PC-3 (cell line): ENCODE measurements at regions not wholly inside any gene's neighbourhood (a gene's known extent, or its start where the extent isn't known, plus 50 kb on each side); places are given as distances from the start of the nearest gene placed in this dataset.
"Not testable (repeated sequence)": the region's sequence is repeated elsewhere in the genome, so short reads cannot be mapped to it uniquely, and the experiment has no call there.

ENCODE experiments used
- ATAC-seq: fragments of 200-7000 bp; cut with Tn5 transposase; 2 replicates; pipeline ENCODE4 v1.9.1; 2020; ENCODE audit warnings: mild to moderate bottlenecking, moderate library complexity
- BruUV-seq: library from RNA; stranded (reverse); fragments of 400-500 nt; replicated peaks from 2 replicates; lab custom pipeline; 2021; lab: Mats Ljungman, UMichigan
- CTCF ChIA-PET: fragments of 300-600 bp; sonication (Branson Sonifier 250); formaldehyde crosslinking; loops from one replicate; lab custom pipeline; 2022; ENCODE audit warnings: antibody characterized with exemption; lab: Charles Lee
- POLR2A ChIA-PET: fragments of 300-600 bp; sonication (Branson Sonifier 250); formaldehyde crosslinking; loops from one replicate; lab custom pipeline; 2022; ENCODE audit warnings: antibody characterized with exemption; ENCODE audit not compliant: unreplicated experiment; lab: Charles Lee
- DNase-seq: peaks from one replicate; pipeline ENCODE4 v3.0.0-alpha.2; 2015
- H2AFZ ChIP-seq: fragments of 300-600 bp; sonication (generic); 2 replicates; pipeline ENCODE4 v1.6.0; 2016; ENCODE audit warnings: antibody characterized with exemption, low read length
- H3F3A ChIP-seq: fragments of 300-600 bp; sonication (generic); one replicate; pipeline ENCODE4 v1.6.0; 2017; ENCODE audit warnings: antibody characterized with exemption, low read length, control low read depth, mild to moderate bottlenecking; ENCODE audit not compliant: unreplicated experiment
- H3K27ac ChIP-seq: fragments of 300-600 bp; sonication (generic); 2 replicates; pipeline ENCODE4 v1.5.1; 2016; ENCODE audit warnings: mild to moderate bottlenecking, low read length
- H3K27me3 ChIP-seq: fragments of 300-600 bp; sonication (generic); 2 replicates; pipeline ENCODE4 v1.6.1; 2016; ENCODE audit warnings: low read length, mixed read lengths
- H3K36me3 ChIP-seq: fragments of 300-600 bp; sonication (generic); 2 replicates; pipeline ENCODE4 v1.6.1; 2016; ENCODE audit warnings: low read depth, mixed run types, low read length, mixed read lengths
- H3K4me1 ChIP-seq: fragments of 300-600 bp; sonication (generic); 2 replicates; pipeline ENCODE4 v1.5.1; 2016; ENCODE audit warnings: low read length; ENCODE audit not compliant: insufficient read depth
- H3K4me2 ChIP-seq: fragments of 300-600 bp; sonication (generic); 2 replicates; pipeline ENCODE4 v1.6.0; 2016; ENCODE audit warnings: low read length
- H3K4me3 ChIP-seq: fragments of 300-600 bp; sonication (generic); 2 replicates; pipeline ENCODE4 v1.5.1; 2016; ENCODE audit warnings: mild to moderate bottlenecking, low read length, mixed read lengths
- H3K79me2 ChIP-seq: fragments of 300-600 bp; sonication (generic); 2 replicates; pipeline ENCODE4 v1.6.1; 2017; ENCODE audit warnings: low read length, mixed read lengths
- H3K9ac ChIP-seq: fragments of 300-600 bp; sonication (generic); 2 replicates; pipeline ENCODE4 v1.6.0; 2016; ENCODE audit warnings: mild to moderate bottlenecking, low read length
- H3K9me2 ChIP-seq: fragments of 300-600 bp; sonication (generic); replicated peaks from 2 replicates; pipeline ENCODE4 v1.6.1; 2016; ENCODE audit warnings: mixed run types, low read length, mixed read lengths
- H3K9me3 ChIP-seq: fragments of 300-600 bp; sonication (generic); 2 replicates; pipeline ENCODE4 v1.6.1; 2016; ENCODE audit warnings: low read length, mixed read lengths
- H4K20me1 ChIP-seq: fragments of 300-600 bp; sonication (generic); 2 replicates; pipeline ENCODE4 v1.6.1; 2016; ENCODE audit warnings: low read length, mixed read lengths
- CTCF ChIP-seq: fragments of 300-600 bp; sonication (generic); conservative IDR thresholded peaks from 2 replicates; pipeline ENCODE4 v1.5.1; 2017; ENCODE audit warnings: antibody characterized with exemption, low read depth, mild to moderate bottlenecking, low read length
- EZH2 ChIP-seq: fragments of 300-600 bp; sonication (generic); IDR thresholded peaks from one replicate; pipeline ENCODE4 v1.6.1; 2017; ENCODE audit warnings: antibody characterized with exemption, mild to moderate bottlenecking, low read length; ENCODE audit not compliant: unreplicated experiment
- EZH2phosphoT487 ChIP-seq: fragments of 300-600 bp; sonication (generic); IDR thresholded peaks from 2 replicates; pipeline ENCODE4 v1.6.1; 2018; ENCODE audit warnings: mild to moderate bottlenecking, antibody characterized with exemption, low read length, borderline replicate concordance
- intact Hi-C: fragments of 100-400 bp; cut with micrococcal nuclease; formaldehyde crosslinking; loops from 2 replicates; pipeline ENCODE4 v1.9.0; 2023

- no TSS peak for BruUV-seq
- intact Hi-C loops, result no loop called here
- no peak overlapping the region for H3K4me2 ChIP-seq
Measured at GRCh38 chr10:71087622-71088021, 124.7 kb upstream of the UNC5B start.

GRCh38 chr10:71088054-71088453 lies 124.3 kb upstream of the UNC5B start:
- Histone ChIP-seq H3K9ac (no peak overlapping the region), H3K4me1 (no peaks in the 10 kb centered on the region), H2AFZ (no peak overlapping the region), H4K20me1 (no peaks in the 10 kb centered on the region), H3K9me2 (no peaks in the 10 kb centered on the region), H3K79me2 (no peaks in the 10 kb centered on the region), H3K27me3 (no peaks in the 10 kb centered on the region), H3F3A (no peaks in the 10 kb centered on the region), H3K27ac (no peak overlapping the region), H3K36me3 (no peaks in the 10 kb centered on the region), H3K4me2 (no peak overlapping the region), H3K4me3 (no peak overlapping the region), H3K9me3 (no peaks in the 10 kb centered on the region)
- DNase-seq, result no peak
- TF ChIP-seq EZH2phosphoT487, result no peak
- no peak for TF ChIP-seq CTCF
- no peak for TF ChIP-seq EZH2
- CTCF ChIA-PET, result no interaction called here
- no peak for ATAC-seq
- BruUV-seq, result no TSS peak
- POLR2A ChIA-PET, result no interaction called here
- intact Hi-C loops, result no loop called here

More at GRCh38 chr10:71087622-71088021, 124.7 kb upstream of the UNC5B start:
- TF ChIP-seq CTCF, result no peak
- TF ChIP-seq EZH2phosphoT487, result no peak
- no peak for TF ChIP-seq EZH2
- no peaks in the 10 kb centered on the region for H3F3A ChIP-seq
- no peak overlapping the region for H3K4me3 ChIP-seq
- no peak overlapping the region for H2AFZ ChIP-seq
- H3K9me3 ChIP-seq, result no peaks in the 10 kb centered on the region
- H3K27ac ChIP-seq, result no peak overlapping the region
- no peaks in the 10 kb centered on the region for H3K27me3 ChIP-seq
- no peak for DNase-seq
- H3K9ac ChIP-seq, result no peak overlapping the region
- H3K36me3 ChIP-seq, result no peaks in the 10 kb centered on the region
- POLR2A ChIA-PET, result no interaction called here
- H3K79me2 ChIP-seq, result no peaks in the 10 kb centered on the region
- no peak for ATAC-seq
- no peaks in the 10 kb centered on the region for H4K20me1 ChIP-seq
- no peaks in the 10 kb centered on the region for H3K9me2 ChIP-seq
- H3K4me1 ChIP-seq, result no peaks in the 10 kb centered on the region
- CTCF ChIA-PET, result no interaction called here

GRCh38 chr10:71088578-71088977 lies 123.8 kb upstream of the UNC5B start:
- H3K4me1 ChIP-seq, H3K9ac ChIP-seq, H4K20me1 ChIP-seq, H3K27ac ChIP-seq, H3K9me3 ChIP-seq, H3K4me3 ChIP-seq, H3K36me3 ChIP-seq, DNase-seq, H3K79me2 ChIP-seq, POLR2A ChIA-PET, H3K4me2 ChIP-seq, CTCF ChIA-PET, BruUV-seq, H3K27me3 ChIP-seq, H3F3A ChIP-seq, H2AFZ ChIP-seq, intact Hi-C loops, ATAC-seq, H3K9me2 ChIP-seq: not testable (repeated sequence)
